GM19351 (cell line): ENCODE measurements at regions not wholly inside any gene's neighbourhood (a gene's known extent, or its start where the extent isn't known, plus 50 kb on each side); places are given as distances from the start of the nearest gene placed in this dataset.

Source experiments
- ATAC-seq: cut with Tn5 transposase; IDR thresholded peaks from one replicate; pipeline ENCODE4 v1.9.1; 2021; ENCODE audit warnings: mild to moderate bottlenecking, moderate library complexity; ENCODE audit not compliant: unreplicated experiment

DNA sequence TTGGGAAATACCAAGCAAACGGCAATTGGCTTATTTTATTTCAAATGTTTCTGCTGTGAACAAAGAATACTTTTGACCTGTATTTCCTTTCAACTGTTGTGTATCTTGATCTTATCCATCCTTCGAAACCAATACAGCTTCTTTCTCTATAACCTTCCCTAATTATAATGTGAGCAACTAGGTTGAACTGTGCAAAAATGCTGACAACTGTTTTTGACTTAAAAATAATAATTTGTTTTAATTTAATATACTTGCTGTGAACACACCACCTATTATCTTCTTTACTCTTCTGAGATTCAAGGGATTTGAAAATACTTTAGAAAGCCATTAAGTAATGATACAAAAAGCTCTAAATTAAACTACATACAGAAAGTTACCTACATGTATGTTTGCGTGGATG is 682.5 kb upstream of the CCDC179 start:
- ATAC-seq = no peak

DNA sequence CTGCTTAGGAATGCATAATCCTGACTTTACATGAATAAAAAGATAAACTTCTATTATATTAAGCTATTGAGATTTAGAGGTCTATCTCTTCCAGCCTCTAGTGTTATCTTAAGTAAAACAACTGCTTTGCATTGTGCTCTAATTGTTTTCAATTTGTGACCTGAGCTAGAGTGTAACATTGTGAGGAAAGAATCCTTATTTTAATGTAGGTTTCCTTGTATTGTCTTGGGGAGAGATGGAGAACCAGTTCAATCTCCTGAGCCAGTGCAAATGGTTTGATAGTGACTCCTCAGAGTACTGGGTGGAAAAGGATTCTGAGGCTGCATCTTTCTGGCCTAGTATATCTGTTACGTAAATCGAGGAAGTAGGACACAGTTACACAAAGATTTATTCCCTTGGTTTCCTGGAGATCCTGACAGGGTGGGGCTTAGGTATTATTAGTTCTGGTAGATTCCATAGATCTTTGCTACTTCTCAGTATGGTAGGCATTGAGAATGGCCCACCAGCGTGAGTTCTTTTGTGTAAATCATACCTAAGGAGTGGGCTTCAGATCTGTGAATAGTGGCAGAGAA is 683.5 kb upstream of the CCDC179 start:
- ATAC-seq = no peak

DNA sequence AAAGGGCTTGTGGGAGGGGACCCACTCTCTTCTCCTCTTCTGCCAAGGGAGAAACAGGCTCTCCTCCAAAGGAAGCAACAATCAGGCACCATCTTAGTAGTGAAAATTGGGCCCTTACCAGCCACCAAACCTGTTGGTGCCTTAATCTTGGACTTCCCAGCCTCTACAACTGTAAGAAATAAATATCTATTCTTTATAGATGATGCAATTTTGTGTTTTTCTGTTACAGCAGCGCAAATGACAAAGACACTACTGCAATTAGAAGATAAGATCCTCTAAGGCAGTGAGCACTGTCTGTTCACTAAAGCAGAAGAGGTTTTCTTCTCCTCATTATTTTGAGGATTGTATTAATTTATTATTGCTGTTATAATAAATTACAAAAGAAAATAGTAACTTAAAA is 691.4 kb upstream of the CCDC179 start:
- ATAC-seq = no peak

DNA sequence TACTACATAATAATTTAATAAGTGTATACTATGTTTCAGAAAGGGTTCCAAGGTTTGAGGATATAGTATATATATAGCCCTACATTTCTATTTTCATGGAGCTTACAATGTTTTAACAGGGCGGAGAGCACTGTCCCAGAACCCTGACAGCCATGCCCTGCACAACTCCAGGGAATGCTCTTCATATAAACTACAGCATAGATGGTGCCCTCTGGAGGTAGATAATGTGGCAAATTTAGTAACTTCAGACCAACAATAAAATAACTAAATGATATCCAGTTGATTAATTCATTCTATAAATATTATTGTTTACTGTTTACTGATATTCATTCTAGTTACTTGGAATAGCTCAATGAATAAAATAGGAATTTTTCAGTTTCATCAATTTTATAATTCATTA is 693.7 kb upstream of the CCDC179 start:
- no peak for ATAC-seq

DNA sequence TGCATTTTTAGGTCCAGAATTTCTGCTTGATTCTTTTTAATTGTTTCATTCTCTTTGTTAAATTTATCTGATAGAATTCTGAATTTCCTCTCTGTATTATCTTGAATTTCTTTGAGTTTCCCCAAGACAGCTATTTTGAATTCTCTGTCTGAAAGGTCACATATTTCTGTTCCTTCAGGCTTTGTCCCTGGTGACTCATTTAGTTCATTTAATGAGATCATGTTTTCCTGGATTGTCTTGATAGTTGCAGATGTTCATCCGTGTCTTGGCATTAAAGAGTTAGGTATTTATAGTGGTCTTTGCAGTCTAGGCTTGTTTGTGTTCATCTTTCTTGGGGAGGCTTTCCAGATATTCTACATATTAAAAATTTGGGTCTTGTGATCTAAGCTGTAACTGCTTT is 694.8 kb upstream of the CCDC179 start:
- no peak for ATAC-seq

DNA sequence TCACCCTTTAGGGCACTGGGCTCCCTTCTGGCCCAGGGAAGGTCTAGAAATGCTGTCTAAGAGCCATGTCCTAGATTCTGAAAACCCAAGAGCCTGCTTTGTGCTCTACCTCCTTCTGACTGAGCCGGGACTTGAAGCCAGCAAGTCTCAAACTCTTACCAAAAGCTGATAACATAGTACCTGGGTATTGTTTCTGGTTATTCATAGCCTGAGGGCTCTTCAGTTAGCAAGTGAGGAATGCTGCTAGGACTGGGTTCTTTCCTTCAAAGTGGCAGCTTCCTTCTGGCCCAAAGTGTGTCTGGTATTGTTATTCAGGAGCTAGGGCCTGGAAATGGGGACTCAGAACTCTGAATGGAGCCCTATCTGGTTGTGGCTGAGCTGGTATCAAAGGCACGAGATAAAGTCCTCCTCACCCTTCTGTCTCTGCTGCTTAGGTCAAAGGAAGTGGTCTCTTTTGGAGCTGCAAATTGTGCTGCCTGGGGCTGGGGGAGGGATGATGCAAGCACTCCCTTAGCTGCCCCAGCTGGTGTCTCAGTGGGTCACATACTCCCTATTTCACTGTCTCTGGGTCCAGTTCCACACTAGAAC is 696.0 kb upstream of the CCDC179 start:
- ATAC-seq = no peak

DNA sequence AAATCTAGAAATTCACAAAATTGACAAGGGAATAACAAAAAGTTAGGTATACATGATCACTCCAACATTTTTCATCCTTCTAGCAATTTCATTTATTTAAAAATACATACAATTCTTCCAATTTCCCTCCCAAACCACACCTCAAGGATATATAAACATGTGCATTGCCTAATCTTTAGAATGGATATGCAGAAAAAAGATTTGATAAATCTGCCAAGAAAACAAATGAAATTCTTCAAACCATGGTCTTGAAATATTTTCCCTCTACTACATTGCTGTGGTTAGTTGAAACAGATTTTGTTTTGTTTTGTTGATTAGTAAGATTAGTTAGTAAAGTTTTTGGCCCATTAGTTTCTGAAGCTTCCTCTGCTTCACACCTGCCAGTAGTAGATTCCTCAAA is 703.3 kb upstream of the CCDC179 start:
- no peak for ATAC-seq

DNA sequence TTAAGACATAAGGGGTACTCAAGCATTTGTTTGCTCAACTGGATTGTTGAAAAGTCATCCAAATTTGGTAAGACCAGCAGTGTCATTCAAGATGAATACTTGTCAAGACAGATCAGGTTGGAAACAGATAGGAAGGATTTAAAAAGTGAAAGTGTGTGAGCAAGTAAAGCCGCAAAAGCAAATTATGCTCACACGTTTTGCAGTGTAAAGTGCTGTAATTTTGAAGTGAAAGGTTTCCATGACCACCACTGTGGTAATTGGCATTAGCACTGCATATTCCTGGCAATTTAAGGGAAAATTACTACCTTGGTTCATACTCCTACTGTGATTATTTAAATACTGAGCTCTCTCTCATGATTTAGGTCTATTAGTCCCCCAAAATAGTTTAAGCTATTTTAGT is 704.1 kb upstream of the CCDC179 start:
- no peak for ATAC-seq

DNA sequence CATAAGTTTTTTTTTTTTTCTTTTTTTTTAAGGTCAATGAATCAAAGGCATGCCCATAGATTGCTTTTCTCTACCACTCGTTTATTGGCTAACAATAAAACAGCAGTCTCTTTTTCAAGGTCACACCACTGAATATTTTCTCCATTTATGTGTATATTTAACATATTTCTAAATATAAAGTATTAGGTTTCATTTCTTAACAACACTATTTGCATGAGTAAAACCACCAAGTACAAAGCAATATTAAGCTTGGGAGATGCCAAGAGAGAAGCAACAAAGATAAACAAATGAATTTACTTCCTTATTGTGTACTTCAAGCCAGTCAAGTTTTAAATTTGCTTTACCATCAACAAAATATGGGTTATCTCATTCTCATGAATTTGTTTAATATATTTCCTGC is 708.9 kb upstream of the CCDC179 start:
- no peak for ATAC-seq

DNA sequence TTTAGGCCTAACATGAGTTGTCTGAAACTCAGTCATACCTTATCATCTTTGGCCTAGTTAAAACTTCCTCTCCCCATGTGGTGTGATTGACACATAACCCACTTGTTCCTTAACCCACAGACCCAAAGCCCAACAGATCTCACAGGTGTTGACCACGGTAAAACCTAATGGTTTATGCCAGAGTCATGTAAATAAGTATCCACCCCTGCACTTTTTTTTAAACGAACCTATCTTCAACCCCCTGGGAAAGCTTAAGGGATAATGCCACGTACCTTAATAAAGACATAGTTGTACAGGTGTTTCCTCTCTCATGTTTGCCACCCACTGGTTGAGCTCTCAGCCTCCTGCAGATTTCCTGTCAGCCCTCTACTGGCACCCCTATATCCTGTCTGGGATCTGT is 709.3 kb upstream of the CCDC179 start:
- ATAC-seq = no peak

DNA sequence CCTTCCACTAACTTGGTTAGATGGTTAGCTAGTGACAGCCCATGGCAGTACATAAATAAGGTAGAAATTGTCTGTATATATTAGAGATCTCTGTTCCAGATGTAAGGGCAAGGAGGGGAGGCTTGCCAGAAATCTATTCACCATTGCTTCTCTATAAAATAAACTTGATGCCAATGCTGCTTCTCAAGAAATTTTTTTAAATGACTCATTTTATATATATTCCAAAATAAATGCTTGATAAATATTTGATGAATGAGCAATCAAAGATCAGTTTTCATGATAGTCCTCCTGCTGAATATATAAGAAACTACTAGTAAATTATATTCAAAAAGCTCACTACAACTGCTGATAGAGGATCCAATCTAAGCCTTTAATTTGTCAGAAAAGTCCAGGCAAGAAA is 710.6 kb upstream of the CCDC179 start:
- ATAC-seq = no peak

DNA sequence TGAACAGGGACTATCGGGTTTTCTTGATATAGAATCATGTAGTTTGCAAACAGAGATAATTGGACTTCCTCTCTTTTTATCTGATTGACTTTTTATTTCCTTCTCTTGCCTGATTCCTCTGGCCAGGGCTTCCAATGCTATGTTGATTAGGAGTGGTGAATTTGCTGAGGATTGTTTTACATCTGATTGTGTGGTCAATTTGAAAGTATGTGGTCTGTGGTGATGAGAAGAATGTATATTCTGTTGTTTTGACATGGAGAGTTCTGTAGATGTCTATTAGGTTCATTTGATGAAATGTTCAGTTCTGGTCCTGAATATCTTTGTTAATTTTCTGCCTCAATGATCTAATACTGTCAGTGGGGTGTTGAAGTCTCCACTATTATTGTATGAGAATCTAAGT is 713.2 kb upstream of the CCDC179 start:
- ATAC-seq = no peak

DNA sequence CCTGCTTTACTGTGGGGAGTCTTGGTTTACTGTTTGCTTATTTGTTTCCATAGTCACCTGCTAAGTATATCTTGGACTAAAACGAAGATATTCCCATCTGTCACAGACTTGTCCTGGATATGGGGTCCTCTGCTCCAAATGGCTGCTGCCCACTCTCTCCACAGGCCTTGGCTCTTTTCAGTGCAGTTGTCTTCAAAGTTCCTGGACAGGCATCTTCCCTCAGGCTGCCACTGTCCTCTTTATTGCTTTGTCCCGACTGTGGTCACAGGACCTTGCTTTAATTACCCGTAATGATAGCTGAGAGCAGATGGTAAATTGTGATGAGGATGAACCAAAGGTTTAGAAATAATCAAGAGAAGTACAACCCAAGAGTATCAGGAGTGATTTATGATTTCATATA is 713.9 kb upstream of the CCDC179 start:
- no peak for ATAC-seq

DNA sequence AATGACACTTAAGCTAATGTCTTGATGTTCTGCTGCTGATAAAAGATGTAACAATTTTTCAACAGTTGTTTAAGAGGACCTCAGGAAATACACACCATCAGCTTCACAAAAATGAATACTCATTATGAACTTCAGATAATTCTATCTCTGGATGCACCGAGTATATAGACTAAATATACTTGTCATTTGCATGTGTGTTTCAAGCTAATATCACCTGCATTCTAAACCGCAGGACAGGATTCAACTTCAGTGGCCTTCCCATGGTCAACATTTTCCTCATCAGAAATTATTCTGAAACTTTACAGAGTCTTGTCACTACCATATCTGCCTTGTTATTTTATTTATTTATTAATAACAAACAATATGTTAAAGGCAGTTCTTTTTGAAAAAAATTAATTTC is 717.0 kb upstream of the CCDC179 start:
- no peak for ATAC-seq

DNA sequence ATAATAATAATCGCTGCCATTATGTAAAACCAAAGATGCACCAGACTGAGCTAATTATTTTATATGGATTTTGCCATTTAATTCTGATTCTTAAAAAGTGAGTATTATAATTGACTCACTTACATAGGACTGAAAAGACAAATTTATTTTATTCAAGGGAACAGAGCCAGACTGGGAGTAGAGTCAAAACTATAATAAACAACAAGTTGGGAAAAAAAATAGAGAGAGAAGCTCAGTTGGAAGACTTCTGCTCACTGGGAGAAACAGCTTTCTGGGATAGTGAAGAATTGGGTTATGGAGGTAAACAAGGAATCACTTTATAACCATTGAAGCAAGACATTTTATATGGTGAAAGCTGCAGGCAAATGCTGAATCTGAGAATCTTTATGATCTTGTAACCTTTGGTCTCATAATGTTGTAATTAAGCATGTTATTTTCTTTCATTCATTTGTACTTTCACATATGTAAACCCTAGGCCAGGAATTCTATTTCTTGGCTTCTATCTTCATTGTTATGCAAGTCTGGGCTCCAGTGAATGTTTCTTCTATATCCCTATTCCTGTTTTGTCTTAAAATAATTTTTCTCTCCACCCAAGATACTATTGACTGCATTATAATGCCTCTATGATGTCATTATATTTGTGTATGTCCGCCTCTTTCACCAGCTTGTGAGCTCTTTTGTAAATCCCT is 725.3 kb upstream of the CCDC179 start:
- ATAC-seq = no peak

DNA sequence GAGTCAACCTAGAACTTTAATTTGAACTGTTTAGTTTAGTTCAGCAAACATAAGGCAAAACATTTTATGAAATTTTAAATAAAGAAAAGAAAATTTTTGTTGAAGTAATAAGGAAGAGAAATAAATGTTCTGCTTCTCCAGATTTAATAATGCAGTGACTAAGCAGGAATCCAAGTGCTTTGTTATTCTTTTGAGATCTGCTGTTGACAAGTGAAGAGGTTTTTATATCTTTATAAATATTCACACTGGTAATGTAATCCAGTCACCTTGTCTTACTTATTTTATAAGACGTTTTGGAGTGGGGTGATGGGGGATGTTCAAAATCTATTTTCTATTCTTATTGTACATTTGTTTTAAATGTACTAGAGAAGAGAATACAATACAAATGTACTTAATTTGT is 725.9 kb upstream of the CCDC179 start:
- no peak for ATAC-seq

DNA sequence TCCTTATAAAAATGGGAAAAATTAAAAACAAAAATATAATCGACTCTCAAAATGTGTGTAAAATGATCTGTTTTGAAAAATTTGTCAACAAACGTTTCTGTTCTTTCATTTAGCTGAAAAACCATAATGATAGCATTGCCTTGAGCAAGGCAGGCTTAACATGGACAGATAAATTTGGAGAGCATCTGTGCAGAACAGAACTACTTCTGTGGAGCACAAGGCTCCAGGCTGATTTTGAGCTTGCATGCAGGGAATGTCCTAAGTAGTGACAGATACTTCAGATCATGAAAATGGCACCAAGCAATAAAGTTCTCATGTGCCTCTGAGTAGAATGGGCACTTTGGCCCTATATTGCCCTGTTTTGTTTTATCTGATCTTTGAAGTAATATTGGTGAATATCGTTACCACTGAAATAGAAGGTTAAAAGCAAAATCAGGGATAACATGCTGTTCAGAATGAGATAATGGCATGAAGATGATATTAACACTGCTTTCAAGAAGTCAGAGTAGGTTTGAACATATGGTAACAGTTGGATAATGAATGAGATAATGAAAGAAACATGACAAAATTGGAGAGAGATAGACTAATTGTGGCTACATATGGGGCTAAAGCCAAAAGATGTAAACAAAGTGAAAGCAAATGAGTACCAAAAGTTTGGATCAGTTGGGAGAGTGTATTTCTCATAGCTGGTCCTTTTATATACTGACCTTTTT is 730.5 kb upstream of the CCDC179 start:
- ATAC-seq = no peak

DNA sequence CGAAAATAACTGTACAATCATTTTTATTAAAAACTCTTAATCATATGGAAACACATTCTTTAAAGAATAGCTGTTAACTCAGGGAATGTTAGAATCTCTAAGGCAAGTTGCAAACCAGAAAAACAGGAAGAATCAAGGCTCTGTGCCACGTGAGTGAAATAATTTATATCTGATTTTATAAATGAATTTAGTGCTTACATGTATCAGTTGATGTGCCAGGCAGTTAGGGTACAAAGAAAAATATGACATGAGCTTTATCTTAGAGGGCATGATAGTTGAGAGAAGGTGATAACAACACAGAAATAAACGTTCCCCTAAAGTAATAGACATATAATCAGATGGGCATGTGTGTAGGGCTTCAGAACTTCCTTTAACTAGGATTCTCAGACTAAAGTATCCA is 734.5 kb upstream of the CCDC179 start:
- no peak for ATAC-seq

DNA sequence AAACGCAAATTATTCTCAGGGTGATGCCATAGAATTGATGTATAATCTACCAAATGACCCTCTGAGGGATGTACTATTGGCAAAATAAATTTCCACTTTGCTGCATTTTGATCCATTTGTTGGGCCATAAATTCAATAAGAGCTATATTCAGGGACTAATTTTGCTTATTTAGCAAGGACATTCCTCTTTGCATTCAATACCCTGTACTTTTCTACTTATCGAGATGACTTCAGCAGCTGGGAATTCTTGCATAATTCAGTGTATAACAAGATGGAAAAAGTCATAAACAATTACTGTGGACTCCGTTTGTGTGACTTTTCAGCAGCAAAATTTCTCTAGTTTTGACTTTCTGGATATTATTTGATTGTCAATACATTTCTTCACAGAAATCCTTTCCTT is 744.7 kb upstream of the CCDC179 start:
- ATAC-seq = no peak

DNA sequence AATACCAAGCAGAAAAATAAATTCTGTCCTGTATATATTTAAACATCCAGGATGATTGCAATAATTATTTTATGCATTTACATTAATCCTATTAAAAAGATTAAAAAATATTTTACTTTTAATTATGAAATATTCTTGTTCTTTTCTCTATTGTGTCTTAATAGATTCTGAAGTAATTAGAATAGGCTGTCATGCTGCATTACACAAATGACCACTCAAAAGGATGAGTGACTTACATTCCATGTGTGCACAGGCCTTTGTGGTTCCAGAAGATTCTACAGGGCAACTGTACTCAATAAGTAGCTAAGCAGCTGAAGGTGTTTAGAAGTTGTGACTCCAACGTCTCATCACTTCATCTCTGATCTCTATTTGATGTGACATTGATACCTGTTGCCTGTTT is 745.9 kb upstream of the CCDC179 start:
- no peak for ATAC-seq

DNA sequence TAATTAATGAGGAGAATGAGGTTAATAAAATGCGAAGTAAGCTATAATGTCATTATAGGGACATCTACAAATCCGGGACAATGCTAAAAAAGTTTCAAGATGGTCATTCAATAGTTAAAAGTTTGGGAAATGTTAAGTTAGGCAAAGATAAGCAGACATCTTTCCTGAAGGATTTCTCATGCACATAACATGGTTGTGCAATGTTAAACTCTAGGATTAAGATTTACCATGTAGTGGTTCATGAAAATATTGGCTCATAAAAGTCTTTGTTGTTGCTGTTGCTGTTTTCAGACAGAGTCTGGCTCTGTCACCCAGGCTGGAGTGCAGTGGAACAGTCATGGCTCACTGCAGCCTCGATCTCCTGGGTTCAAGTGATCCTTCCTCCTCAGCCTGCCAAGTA is 751.5 kb upstream of the CCDC179 start:
- ATAC-seq = no peak

DNA sequence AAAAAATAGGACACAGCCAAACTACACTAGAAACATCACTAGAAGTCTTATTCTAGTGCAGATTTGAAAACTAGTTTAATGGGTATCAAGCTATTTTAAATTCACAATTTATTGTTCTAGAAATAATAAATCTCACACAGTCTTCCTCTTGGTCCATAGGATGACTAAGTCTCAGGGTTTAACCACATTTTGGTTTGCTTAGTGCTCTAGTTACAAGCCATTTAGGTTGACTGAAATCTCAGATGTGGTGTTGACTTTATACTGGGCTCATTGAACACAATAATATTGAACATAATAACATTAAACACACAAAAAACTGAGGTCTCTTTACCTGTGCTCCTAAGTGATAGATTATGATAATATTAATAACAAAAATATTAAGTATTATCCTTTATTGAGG is 760.3 kb upstream of the CCDC179 start:
- no peak for ATAC-seq
